ENCODE measurements at regions not wholly inside any gene's neighbourhood (a gene's known extent, or its start where the extent isn't known, plus 50 kb on each side); places are given as distances from the start of the nearest gene placed in this dataset.
"Not testable (repeated sequence)": the region's sequence is repeated elsewhere in the genome, so short reads cannot be mapped to it uniquely, and the experiment has no call there.

- DNase-seq, result no peak
Observed at GRCh38 chr5:101455851-101456250, 552.8 kb upstream of the ST8SIA4 start.

GRCh38 chr5:101455048-101455447 is 552.0 kb upstream of the ST8SIA4 start:
- no peak for DNase-seq

- DNase-seq, result not testable (repeated sequence)
Observed at GRCh38 chr5:101442281-101442680, 539.2 kb upstream of the ST8SIA4 start.

GRCh38 chr5:101440173-101440572 is 537.1 kb upstream of the ST8SIA4 start:
- no peak for DNase-seq

GRCh38 chr5:101437351-101437750 is 534.3 kb upstream of the ST8SIA4 start:
- no peak for DNase-seq

GRCh38 chr5:101435768-101436167 is 532.7 kb upstream of the ST8SIA4 start:
- peak; percentile 11 for DNase-seq

GRCh38 chr5:101431201-101431600 is 528.1 kb upstream of the ST8SIA4 start:
- DNase-seq, result no peak

- no peak for DNase-seq
Observed at GRCh38 chr5:101430551-101430950, 527.5 kb upstream of the ST8SIA4 start.

- DNase-seq, result peak; percentile 87
Observed at GRCh38 chr5:101429241-101429640, 526.2 kb upstream of the ST8SIA4 start.

- DNase-seq, result peak; percentile 82
Observed at GRCh38 chr5:101425339-101425859, 522.3 kb upstream of the ST8SIA4 start.

GRCh38 chr5:101424530-101425175 is 521.6 kb upstream of the ST8SIA4 start:
- DNase-seq, result peak; percentile 89

GRCh38 chr5:101418713-101419118 is 515.6 kb upstream of the ST8SIA4 start:
- peak; percentile 20 for DNase-seq

GRCh38 chr5:101404531-101404930 is 501.4 kb upstream of the ST8SIA4 start:
- DNase-seq, result no peak

- DNase-seq, result peak; percentile 24
Observed at GRCh38 chr5:101393795-101394450, 490.8 kb upstream of the ST8SIA4 start.

GRCh38 chr5:101390151-101390908 is 487.2 kb upstream of the ST8SIA4 start:
- DNase-seq, result peak; percentile 57

GRCh38 chr5:101385276-101385675 is 482.2 kb upstream of the ST8SIA4 start:
- DNase-seq, result no peak

- no peak for DNase-seq
Observed at GRCh38 chr5:101370181-101370580, 467.1 kb upstream of the ST8SIA4 start.

- DNase-seq, result peak; percentile 3
Observed at GRCh38 chr5:101364469-101364868, 461.4 kb upstream of the ST8SIA4 start.

GRCh38 chr5:101362067-101362466 is 459.0 kb upstream of the ST8SIA4 start:
- no peak for DNase-seq

- no peak for DNase-seq
Observed at GRCh38 chr5:101346906-101347305, 443.8 kb upstream of the ST8SIA4 start.

GRCh38 chr5:101346447-101346846 is 443.4 kb upstream of the ST8SIA4 start:
- DNase-seq, result no peak

GRCh38 chr5:101338226-101338625 is 435.1 kb upstream of the ST8SIA4 start:
- no peak for DNase-seq

GRCh38 chr5:101327816-101328215 is 424.7 kb upstream of the ST8SIA4 start:
- DNase-seq, result no peak

- DNase-seq, result no peak
Observed at GRCh38 chr5:101326766-101327165, 423.7 kb upstream of the ST8SIA4 start.

All from fibroblast of skin of right quadriceps (primary cell).